HG03039 (cell line): ENCODE measurements at regions not wholly inside any gene's neighbourhood (a gene's known extent, or its start where the extent isn't known, plus 50 kb on each side); places are given as distances from the start of the nearest gene placed in this dataset.
"Not testable (repeated sequence)": the region's sequence is repeated elsewhere in the genome, so short reads cannot be mapped to it uniquely, and the experiment has no call there.

Experiments
- ATAC-seq: cut with Tn5 transposase; IDR thresholded peaks from one replicate; pipeline ENCODE4 v1.9.1; 2021; ENCODE audit warnings: mild to moderate bottlenecking, moderate library complexity; ENCODE audit not compliant: unreplicated experiment

- ATAC-seq, result not testable (repeated sequence)
Measured at GRCh38 chr5:58308384-58308783, 151.5 kb downstream of the PLK2 start.

DNA sequence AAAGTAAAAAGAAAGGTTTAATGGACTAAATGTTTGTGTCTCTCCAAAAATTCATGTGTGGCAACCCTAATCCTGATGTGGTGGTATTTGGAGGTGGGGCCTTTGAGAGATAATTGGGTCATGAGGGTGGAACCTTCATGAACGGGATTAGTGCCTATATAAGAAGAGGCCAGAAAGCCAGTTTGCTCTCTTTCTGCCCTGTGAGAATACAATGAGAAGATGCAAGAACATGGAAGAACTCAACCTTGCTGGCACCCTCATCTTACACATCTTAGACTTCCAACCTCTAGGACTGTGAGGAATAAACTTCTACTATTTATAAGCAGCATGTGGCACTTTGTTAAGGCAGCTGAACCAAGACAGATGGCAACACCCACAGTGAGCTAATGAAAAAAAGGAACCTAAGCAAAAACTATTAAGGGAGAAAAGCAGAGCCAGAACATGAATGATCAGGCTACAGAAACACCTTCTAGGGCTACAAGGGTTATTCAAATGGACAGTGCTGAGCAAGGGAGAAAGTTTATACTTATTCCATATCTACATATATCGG, 159.5 kb downstream of the PLK2 start:
- no peak for ATAC-seq

GRCh38 chr5:58299256-58299655, 160.6 kb downstream of the PLK2 start:
- no peak for ATAC-seq

DNA sequence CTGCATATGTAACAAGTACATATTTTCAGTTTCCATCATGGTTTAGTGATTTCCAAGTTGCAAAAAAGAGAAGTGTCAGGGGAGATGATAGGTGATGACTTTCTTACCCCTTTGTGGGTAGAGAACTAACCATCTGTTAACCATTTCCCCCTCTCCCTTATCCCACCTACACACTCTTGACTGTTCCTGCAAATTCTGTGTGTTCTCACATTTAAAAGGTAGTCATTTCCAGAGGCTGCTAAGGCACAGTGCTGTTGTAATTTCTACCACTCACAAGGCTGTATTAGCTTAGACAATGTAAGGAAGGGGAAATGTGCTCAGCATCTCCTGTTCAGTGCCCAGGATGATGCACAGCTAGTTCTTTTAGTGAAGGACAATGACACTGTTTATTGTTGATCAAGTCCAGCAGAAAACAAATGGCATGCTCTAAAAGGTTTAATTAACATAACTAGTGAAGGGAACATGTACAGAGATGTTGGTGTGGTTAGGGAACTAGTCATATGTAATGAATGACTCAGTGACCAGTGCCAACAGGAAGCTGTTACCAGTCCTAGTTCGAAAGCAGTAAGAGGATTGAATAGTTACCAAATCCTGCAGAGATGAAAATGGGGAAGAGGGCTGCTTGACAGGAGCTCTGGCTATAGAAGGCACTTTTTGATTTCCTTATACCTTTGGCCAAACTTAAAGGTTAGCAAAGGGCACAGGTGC, 165.1 kb downstream of the PLK2 start:
- ATAC-seq, result no peak

DNA sequence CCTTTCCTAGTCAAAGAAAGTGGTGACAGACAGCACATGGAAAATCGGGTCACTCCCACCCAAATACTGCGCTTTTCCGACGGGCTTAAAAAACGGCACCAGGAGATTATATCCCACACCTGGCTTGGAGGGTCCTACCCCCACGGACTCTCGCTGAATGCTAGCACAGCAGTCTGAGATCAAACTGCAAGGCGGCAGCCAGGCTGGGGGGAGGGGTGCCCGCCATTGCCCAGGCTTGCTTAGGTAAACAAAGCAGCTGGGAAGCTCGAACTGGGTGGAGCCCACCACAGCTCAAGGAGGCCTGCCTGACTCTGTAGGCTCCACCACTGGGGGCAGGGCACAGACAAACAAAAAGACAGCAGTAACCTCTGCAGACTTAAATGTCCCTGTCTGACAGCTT, 171.6 kb downstream of the PLK2 start:
- not testable (repeated sequence) for ATAC-seq

DNA sequence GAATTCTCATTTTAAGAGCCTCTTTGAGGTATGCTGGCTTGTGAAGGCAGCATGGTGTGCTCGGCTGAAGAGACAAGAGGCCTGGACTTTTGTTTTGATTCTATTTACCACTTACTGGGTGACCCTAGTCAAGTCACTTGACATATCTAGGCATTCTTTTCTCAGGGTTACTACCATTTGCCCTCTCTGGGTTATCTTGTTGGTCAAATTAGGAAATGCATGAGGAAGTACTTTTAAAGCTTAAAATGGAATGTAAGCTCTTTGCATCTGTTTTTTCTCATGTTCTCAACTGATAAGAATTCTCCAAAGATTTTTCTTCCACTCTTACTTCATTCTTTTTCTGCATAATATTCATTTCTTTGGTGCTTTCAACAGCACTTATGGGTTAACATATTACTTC, 173.1 kb downstream of the PLK2 start:
- ATAC-seq, result no peak

- no peak for ATAC-seq
Measured at GRCh38 chr5:58285900-58286299, 174.0 kb downstream of the PLK2 start.

DNA sequence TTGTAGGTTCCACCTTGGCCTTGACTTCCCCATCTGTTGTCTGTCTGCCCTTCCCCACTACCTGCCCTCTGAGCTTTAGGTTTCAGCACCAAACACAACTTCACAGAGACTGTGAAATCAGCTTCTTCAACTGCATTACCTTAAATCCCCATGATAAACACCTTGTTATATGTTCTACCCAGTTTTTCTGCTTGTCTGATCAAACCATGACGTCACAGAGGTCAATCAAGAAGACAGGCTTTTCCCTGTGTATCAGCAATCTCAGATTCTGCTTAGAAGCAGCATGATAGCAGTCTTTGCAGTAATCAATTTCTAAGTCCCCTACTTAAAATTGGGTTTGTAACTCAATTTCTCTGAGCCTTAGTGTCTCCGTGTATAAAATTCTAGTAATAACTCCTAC, 175.0 kb downstream of the PLK2 start:
- ATAC-seq, result no peak

- no peak for ATAC-seq
Measured at GRCh38 chr5:58281189-58281588, 178.7 kb downstream of the PLK2 start.

DNA sequence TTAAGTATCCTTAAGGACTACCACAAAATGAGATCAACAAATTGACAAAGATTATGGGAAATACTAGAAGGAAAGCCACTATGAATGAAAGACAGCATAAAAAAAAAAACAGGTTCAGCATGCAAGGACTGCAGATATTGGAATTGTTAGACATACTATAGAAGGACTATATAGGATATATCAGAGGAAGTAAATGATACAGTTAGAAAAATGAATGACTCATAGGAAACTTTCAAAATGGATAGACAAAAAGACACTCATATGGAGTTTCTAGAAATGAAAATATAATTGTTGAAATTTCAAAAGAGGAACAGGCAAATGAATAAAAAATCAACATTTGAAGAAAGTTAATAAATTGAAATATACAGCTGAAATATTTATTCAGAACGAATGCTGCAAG, 180.6 kb downstream of the PLK2 start:
- no peak for ATAC-seq

GRCh38 chr5:58276431-58276830, 183.5 kb downstream of the PLK2 start:
- ATAC-seq, result no peak

- no peak for ATAC-seq
Measured at GRCh38 chr5:58275516-58275915, 184.4 kb downstream of the PLK2 start.

DNA sequence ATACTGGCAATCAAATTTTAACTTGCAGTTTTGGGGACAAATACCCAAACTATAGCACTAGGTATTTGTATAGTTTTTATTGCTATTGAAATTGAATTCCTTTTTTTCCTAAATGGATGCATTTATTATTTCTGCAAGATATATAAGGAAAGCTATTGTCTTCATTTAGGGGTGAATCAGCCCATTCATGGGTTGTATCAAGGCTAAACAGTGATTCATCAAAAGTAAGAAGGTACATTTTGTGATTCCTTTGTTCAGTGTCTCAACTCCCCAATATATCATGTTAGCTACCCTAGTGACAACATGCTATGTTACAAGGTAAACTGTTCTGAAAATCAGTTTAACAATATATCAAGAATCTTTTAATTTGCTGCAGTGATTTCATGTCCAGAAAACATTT, 185.7 kb downstream of the PLK2 start:
- no peak for ATAC-seq

DNA sequence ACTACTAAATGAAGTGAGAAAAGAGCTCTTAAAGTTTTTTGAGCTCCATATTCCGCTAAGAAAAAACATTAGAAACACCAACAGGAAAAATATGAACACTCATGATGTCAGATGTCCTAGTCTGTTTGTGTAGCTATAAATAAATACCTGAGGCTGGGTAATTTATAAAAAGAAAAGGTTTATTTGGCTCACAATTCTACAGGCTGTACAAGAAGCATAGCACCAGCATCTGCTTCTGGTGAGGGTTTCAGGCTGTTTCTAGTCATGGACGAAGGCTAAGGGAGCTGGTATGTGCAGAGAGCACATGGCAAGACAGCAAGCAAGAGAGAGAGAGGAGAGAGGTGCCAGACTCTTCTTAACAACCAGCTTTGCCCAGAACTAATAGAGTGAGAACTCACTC, 186.2 kb downstream of the PLK2 start:
- no peak for ATAC-seq

GRCh38 chr5:58268268-58268667, 191.6 kb downstream of the PLK2 start:
- ATAC-seq, result no peak

- ATAC-seq, result no peak
Measured at GRCh38 chr5:58266402-58266801, 193.5 kb downstream of the PLK2 start.

- no peak for ATAC-seq
Measured at GRCh38 chr5:58265246-58265930, 194.5 kb downstream of the PLK2 start.

- ATAC-seq, result no peak
Measured at GRCh38 chr5:58264276-58264675, 195.6 kb downstream of the PLK2 start.

DNA sequence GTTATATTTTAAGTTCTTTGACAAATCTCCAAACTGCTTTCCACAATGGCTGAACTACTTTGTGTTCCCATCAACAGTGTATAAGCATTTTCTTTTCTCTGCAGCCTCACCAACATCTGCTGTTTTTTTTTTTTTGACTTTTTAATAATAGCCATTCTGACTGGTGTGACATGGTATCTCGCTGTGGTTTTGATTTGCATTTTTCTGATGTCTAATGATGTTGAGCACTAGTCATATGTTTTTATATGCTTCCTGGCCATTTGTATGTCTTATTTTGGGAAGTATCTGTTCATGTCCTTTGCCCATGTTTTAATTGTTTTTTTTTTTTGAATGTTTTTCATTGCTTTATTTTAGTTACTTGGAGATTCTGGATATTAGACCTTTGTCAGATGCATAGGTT, 196.6 kb downstream of the PLK2 start:
- no peak for ATAC-seq

DNA sequence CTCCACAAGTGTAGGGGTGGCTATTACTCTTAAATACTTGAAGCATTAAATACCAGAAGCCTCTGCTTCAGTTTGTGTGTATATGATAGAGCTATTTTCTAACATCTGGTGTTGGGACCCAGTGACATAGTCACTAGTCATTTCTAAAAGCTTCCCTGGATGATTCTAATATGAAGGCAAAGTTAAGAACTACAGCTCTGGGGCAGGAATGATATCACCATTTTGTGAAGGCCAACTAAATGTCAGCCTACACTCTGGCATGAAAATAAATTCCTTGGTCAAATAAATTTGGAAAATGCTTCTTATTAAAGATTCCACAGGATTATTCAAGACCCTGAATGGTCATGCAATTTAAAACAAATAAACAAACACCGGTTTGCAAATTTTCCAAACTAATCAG, 197.7 kb downstream of the PLK2 start:
- no peak for ATAC-seq

DNA sequence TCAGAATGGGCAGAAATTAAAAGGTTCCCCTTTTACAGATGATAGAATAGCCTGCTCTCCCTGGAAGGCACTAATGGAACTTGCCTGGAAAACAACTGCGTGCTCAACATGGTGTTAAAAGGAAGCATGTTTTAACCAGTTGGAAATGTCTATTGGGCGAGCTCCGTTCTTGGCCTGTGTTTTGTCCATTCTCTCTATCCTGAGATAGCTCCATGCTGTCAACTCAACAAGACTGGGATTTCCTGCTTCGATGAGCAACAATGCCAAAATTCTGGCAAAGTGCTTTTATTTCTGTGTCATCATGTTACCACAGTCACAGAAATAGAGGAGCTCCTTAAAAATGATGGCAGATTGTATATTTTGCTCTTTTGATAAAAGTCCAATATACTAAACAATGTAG, 198.3 kb downstream of the PLK2 start:
- ATAC-seq, result no peak

GRCh38 chr5:58260243-58260642, 199.6 kb downstream of the PLK2 start:
- ATAC-seq, result no peak
